SK-N-MC (cell line): ENCODE measurements at regions not wholly inside any gene's neighbourhood (a gene's known extent, or its start where the extent isn't known, plus 50 kb on each side); places are given as distances from the start of the nearest gene placed in this dataset.

Experiments
- DNase-seq: peaks from one replicate; pipeline ENCODE4 v3.0.0-alpha.2; 2011; ENCODE audit warnings: low read depth, low spot score
- H3K27ac ChIP-seq: fragments of 200-600 bp; sonication (generic); 2 replicates; pipeline ENCODE4 v1.5.1; 2016; ENCODE audit warnings: mixed run types
- H3K36me3 ChIP-seq: fragments of 200-600 bp; sonication (generic); 2 replicates; pipeline ENCODE4 v1.6.1; 2017; ENCODE audit warnings: antibody characterized with exemption, low read length, mixed read lengths; ENCODE audit not compliant: insufficient read depth
- H3K4me3 ChIP-seq: fragments of 200-600 bp; sonication (generic); 2 replicates; pipeline ENCODE4 v1.5.1; 2016
- H3K9ac ChIP-seq: fragments of 200-600 bp; sonication (generic); 2 replicates; pipeline ENCODE4 v1.8.0; 2017; ENCODE audit warnings: mixed run types, mixed read lengths; ENCODE audit not compliant: insufficient read length
- H3K9me3 ChIP-seq: fragments of 200-600 bp; sonication (generic); 2 replicates; pipeline ENCODE4 v1.6.1; 2017; ENCODE audit warnings: low read depth, mild to moderate bottlenecking, antibody characterized with exemption, low read length, moderate library complexity, mixed read lengths
- EZH2 ChIP-seq: fragments of 200-600 bp; sonication (generic); IDR thresholded peaks from one replicate; pipeline ENCODE4 v1.6.1; 2017; ENCODE audit warnings: antibody characterized with exemption
- FOXP2 ChIP-seq: optimal IDR thresholded peaks from 2 replicates; pipeline ENCODE3; 2011; ENCODE audit warnings: mild to moderate bottlenecking, moderate library complexity; ENCODE audit not compliant: insufficient read depth; ENCODE audit errors: extremely low read length, control extremely low read depth
- POLR2AphosphoS5 ChIP-seq: IDR thresholded peaks from 2 replicates; pipeline ENCODE4 v1.6.1; 2012; ENCODE audit warnings: mild to moderate bottlenecking, low read depth, low read length, borderline replicate concordance

GRCh38 chr16:11406177-11406560 lies 60.9 kb downstream of the RMI2 start:
- Histone ChIP-seq H3K27ac (no peak overlapping the region), H3K36me3 (no peaks in the 10 kb centered on the region), H3K9me3 (no peaks in the 10 kb centered on the region), H3K4me3 (no peak overlapping the region), H3K9ac (no peak overlapping the region)
- TF ChIP-seq POLR2AphosphoS5 (no peak), EZH2 (no peak), FOXP2 (no peak)
- DNase-seq: no peak

GRCh38 chr16:11407047-11407982 lies 62.1 kb downstream of the RMI2 start:
- Histone ChIP-seq H3K9me3 (no peaks in the 10 kb centered on the region), H3K4me3 (no peak overlapping the region), H3K27ac (no peak overlapping the region), H3K9ac (no peak overlapping the region), H3K36me3 (no peaks in the 10 kb centered on the region)
- no peak for TF ChIP-seq FOXP2
- TF ChIP-seq POLR2AphosphoS5: no peak
- no peak for TF ChIP-seq EZH2
- DNase-seq: peak; percentile 66

GRCh38 chr16:11408216-11408615 lies 63.0 kb downstream of the RMI2 start:
- no peak for TF ChIP-seq FOXP2
- no peak for TF ChIP-seq POLR2AphosphoS5
- no peak for TF ChIP-seq EZH2
- DNase-seq: no peak
- H3K9ac ChIP-seq: no peak overlapping the region
- H3K9me3 ChIP-seq: no peaks in the 10 kb centered on the region
- H3K27ac ChIP-seq: peak overlapping the region; percentile 99
- H3K4me3 ChIP-seq: no peak overlapping the region
- no peaks in the 10 kb centered on the region for H3K36me3 ChIP-seq

- H3K36me3 ChIP-seq: no peaks in the 10 kb centered on the region
- H3K4me3 ChIP-seq: peak overlapping the region; percentile 61
- H3K27ac ChIP-seq: peak overlapping the region; percentile 99
- no peaks in the 10 kb centered on the region for H3K9me3 ChIP-seq
- DNase-seq: peak; percentile 71
- peak overlapping the region; percentile 53 for H3K9ac ChIP-seq
- TF ChIP-seq EZH2: no peak
- TF ChIP-seq FOXP2: no peak
- no peak; the same call in 1 of the 2 replicates for TF ChIP-seq POLR2AphosphoS5
These were observed 64.1 kb downstream of the RMI2 start for GRCh38 chr16:11409398-11409797.

- H3K4me3 ChIP-seq: peak overlapping the region; percentile 45
- no peaks in the 10 kb centered on the region for H3K36me3 ChIP-seq
- peak; percentile 74 for TF ChIP-seq FOXP2
- TF ChIP-seq POLR2AphosphoS5: no peak
- TF ChIP-seq EZH2: no peak
- H3K9ac ChIP-seq: no peak overlapping the region
- no peaks in the 10 kb centered on the region for H3K9me3 ChIP-seq
- peak overlapping the region; percentile 99 for H3K27ac ChIP-seq
- DNase-seq: no peak
These were observed 65.3 kb downstream of the RMI2 start for GRCh38 chr16:11410376-11411058.

- H3K4me3 ChIP-seq: peak overlapping the region; percentile 45
- DNase-seq: peak; percentile 62
- TF ChIP-seq EZH2: no peak
- no peak for TF ChIP-seq FOXP2
- no peak; the same call in 1 of the 2 replicates for TF ChIP-seq POLR2AphosphoS5
- peak overlapping the region; percentile 99 for H3K27ac ChIP-seq
- H3K9ac ChIP-seq: peak overlapping the region; percentile 33
- H3K36me3 ChIP-seq: no peaks in the 10 kb centered on the region
- no peaks in the 10 kb centered on the region for H3K9me3 ChIP-seq
These were observed 65.8 kb downstream of the RMI2 start for GRCh38 chr16:11411059-11411550.

GRCh38 chr16:11412175-11412904 lies 67.1 kb downstream of the RMI2 start:
- no peaks in the 10 kb centered on the region for H3K9me3 ChIP-seq
- TF ChIP-seq FOXP2 (no peak), EZH2 (no peak), POLR2AphosphoS5 (no peak)
- no peak for DNase-seq
- H3K4me3 ChIP-seq: no peak overlapping the region
- H3K9ac ChIP-seq: no peak overlapping the region
- H3K36me3 ChIP-seq: no peaks in the 10 kb centered on the region
- 0 out of 2 replicates have a peak overlapping the region, but pooled peaks have one; percentile 9 for H3K27ac ChIP-seq
